ENCODE measurements at regions not wholly inside any gene's neighbourhood (a gene's known extent, or its start where the extent isn't known, plus 50 kb on each side); places are given as distances from the start of the nearest gene placed in this dataset.

DNA sequence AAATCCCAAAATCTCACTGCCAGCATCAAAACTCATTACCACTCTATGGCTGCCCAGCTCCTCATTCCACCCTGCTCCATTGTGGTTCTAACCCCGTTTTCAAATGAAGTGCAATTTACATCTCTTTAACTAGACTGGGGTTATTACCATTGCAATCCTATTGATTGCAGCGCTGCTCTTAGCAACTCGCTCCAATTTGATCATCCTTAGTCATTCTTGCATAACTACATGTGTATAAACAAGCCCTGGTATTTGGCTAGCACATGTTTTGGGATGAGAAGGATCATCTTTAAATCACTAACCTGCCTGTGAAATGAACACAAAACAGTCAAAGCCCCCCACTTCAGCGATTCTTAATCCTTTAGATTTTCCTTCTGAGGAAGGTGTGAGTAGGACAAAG lies 340.1 kb upstream of the PPARGC1A start:
- H3K4me1 Mint-ChIP-seq (ENCODE audit: low read depth), result no peaks in the 10 kb centered on the region
- no peaks in the 10 kb centered on the region for H3K9me3 Mint-ChIP-seq (ENCODE audit: insufficient read depth)
- ChIA-PET POLR2A (no interaction called here), CTCF (no interaction called here)
- H3K27me3 Mint-ChIP-seq (ENCODE audit: low read depth), result no peaks in the 10 kb centered on the region
- no peak overlapping the region for H3K4me3 Mint-ChIP-seq
- no peak overlapping the region for H3K27ac Mint-ChIP-seq
- DNase-seq (no peak), ATAC-seq (no peak)
- H3K36me3 Mint-ChIP-seq (ENCODE audit: low read depth), result no peaks in the 10 kb centered on the region

- Mint-ChIP-seq H3K36me3 (ENCODE audit: low read depth) (no peaks in the 10 kb centered on the region), H3K27me3 (ENCODE audit: low read depth) (no peaks in the 10 kb centered on the region), H3K27ac (no peak overlapping the region), H3K4me3 (no peak overlapping the region), H3K9me3 (ENCODE audit: insufficient read depth) (no peaks in the 10 kb centered on the region), H3K4me1 (ENCODE audit: low read depth) (no peaks in the 10 kb centered on the region)
- ChIA-PET POLR2A (no interaction called here), CTCF (no interaction called here)
- DNase-seq, result no peak
- no peak for ATAC-seq
These were observed 338.8 kb upstream of the PPARGC1A start for GRCh38 chr4:24228692-24229091.

DNA sequence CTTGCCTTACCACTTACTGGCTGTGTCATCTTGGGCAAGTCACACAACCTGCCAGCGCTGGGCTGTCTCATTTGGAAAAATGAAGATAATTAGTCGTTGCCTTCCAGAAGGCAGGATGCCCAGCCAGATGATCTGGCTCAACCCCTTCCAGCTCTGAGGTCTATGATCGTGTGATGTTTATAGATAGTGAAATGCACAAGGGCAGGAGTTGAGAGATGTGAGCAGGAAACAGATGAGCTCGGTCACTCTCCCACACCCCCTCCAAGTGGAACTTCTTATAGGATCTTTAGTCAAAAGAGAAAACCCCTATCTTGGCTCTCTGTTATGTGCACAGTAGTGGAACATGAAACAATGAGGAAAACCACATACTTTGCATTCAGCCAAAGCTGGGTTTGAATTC lies 336.8 kb upstream of the PPARGC1A start:
- Mint-ChIP-seq H3K27ac (no peak overlapping the region), H3K36me3 (ENCODE audit: low read depth) (no peaks in the 10 kb centered on the region), H3K4me3 (no peak overlapping the region), H3K9me3 (ENCODE audit: insufficient read depth) (no peaks in the 10 kb centered on the region), H3K27me3 (ENCODE audit: low read depth) (no peaks in the 10 kb centered on the region), H3K4me1 (ENCODE audit: low read depth) (no peaks in the 10 kb centered on the region)
- CTCF ChIA-PET, result interaction anchor here (0.6 kb wide), 1 partner anchor 1281 kb away, joined by 3 read pairs; no protein-coding TSS in a partner anchor
- POLR2A ChIA-PET, result interaction anchor here (0.7 kb wide), 1 partner anchor 52 kb away, joined by 3 read pairs; no protein-coding TSS in a partner anchor
- DNase-seq (no peak), ATAC-seq (no peak)

GRCh38 chr4:24226023-24226422 lies 336.2 kb upstream of the PPARGC1A start:
- no peak for DNase-seq
- Mint-ChIP-seq H3K27ac (no peak overlapping the region), H3K4me1 (ENCODE audit: low read depth) (no peaks in the 10 kb centered on the region), H3K4me3 (no peak overlapping the region), H3K9me3 (ENCODE audit: insufficient read depth) (no peaks in the 10 kb centered on the region), H3K36me3 (ENCODE audit: low read depth) (no peaks in the 10 kb centered on the region), H3K27me3 (ENCODE audit: low read depth) (no peaks in the 10 kb centered on the region)
- CTCF ChIA-PET, result no interaction called here
- POLR2A ChIA-PET, result interaction anchor here (0.7 kb wide), 1 partner anchor 51 kb away, joined by 3 read pairs; no protein-coding TSS in a partner anchor
- ATAC-seq, result no peak

DNA sequence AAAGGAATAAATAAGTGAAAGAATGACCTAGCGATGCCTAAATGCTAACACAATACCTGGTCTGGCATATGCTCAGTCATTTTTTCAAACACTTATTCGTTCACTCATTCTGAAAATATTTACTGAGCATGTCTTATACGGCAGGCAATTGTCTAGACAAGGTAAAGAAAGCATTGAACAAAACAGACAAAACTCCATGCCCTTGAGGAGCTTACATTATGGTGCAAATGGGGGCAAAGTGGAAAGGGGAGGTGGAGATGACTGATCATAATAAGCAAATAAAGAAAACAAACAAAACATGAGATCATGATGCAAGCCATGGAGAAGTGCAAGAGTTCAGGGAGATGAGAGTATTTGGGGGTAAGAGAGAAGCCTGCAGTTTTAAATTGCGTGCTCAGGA lies 334.6 kb upstream of the PPARGC1A start:
- POLR2A ChIA-PET, result no interaction called here
- Mint-ChIP-seq H3K36me3 (ENCODE audit: low read depth) (no peaks in the 10 kb centered on the region), H3K4me1 (ENCODE audit: low read depth) (no peaks in the 10 kb centered on the region), H3K9me3 (ENCODE audit: insufficient read depth) (no peaks in the 10 kb centered on the region), H3K27me3 (ENCODE audit: low read depth) (no peaks in the 10 kb centered on the region), H3K4me3 (no peak overlapping the region), H3K27ac (no peak overlapping the region)
- CTCF ChIA-PET, result no interaction called here
- ATAC-seq (no peak), DNase-seq (no peak)

- Mint-ChIP-seq H3K4me3 (no peak overlapping the region), H3K4me1 (ENCODE audit: low read depth) (no peaks in the 10 kb centered on the region), H3K36me3 (ENCODE audit: low read depth) (no peaks in the 10 kb centered on the region), H3K27me3 (ENCODE audit: low read depth) (no peaks in the 10 kb centered on the region), H3K27ac (no peak overlapping the region), H3K9me3 (ENCODE audit: insufficient read depth) (no peaks in the 10 kb centered on the region)
- DNase-seq, result no peak
- ChIA-PET POLR2A (no interaction called here), CTCF (no interaction called here)
- ATAC-seq, result no peak
These were observed 329.4 kb upstream of the PPARGC1A start for GRCh38 chr4:24219209-24219608.

DNA sequence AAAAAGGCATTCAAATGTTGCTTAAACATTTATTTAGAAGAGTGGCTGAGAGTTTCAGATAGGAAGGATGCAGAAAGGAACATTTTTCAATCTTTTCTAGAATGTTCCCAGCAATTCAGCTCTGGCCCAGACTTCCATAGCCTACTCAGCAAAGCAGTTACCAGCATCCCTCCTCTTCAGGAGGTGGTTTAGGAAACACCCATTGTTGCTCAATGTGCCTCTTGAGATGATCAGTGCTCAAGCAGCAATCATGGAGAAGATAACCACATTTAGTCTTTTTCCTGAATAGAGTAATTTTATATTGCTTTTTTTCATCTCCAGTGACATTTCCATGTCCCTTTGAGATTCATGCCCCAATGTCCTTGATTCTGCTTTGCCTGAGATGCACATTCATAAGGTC lies 328.7 kb upstream of the PPARGC1A start:
- CTCF ChIA-PET, result no interaction called here
- H3K27ac Mint-ChIP-seq, result no peak overlapping the region
- no peaks in the 10 kb centered on the region for H3K4me1 Mint-ChIP-seq (ENCODE audit: low read depth)
- H3K36me3 Mint-ChIP-seq (ENCODE audit: low read depth), result no peaks in the 10 kb centered on the region
- DNase-seq (no peak), ATAC-seq (no peak)
- no peak overlapping the region for H3K4me3 Mint-ChIP-seq
- POLR2A ChIA-PET, result no interaction called here
- no peaks in the 10 kb centered on the region for H3K27me3 Mint-ChIP-seq (ENCODE audit: low read depth)
- H3K9me3 Mint-ChIP-seq (ENCODE audit: insufficient read depth), result no peaks in the 10 kb centered on the region

DNA sequence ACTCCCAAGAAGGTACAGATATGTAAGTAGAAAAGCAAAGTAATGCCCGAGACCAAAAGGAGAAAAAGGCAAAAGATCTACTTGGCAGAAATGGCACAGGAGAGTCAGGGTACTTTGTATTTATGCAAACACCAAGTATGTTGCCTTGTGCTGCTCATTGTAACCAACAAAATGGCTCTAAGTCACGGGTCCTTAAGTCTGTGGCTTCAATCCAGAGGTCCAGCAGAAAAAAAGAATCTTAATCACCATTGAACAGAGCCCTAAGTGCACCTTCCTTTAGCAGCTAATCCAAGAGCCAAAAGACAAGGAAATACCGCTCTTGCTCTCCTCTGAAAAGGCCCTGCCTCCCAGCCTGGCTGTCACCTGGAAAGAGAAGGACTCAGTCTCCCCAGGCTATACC lies 324.9 kb upstream of the PPARGC1A start:
- no peak overlapping the region for H3K27ac Mint-ChIP-seq
- no peak for DNase-seq

DNA sequence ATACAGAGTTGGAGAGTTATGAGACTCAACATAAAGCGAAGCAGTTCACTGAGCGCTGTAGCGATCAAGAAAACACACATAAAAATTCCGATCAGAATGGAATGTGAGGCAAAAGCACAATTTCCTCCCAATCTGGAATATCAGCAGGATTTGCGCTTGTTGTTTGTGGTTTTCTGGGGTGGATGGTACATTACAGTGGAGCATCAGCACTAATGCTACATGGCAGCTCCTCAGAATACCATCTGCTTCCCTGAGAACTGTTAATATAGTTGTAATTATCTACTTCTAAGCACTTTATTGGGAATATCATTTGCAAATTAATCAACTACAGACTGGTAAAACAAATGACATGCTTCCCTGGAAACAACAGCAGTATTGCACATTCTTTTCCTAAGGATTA lies 324.1 kb upstream of the PPARGC1A start:
- ChIA-PET POLR2A (no interaction called here), CTCF (no interaction called here)
- DNase-seq (no peak), ATAC-seq (no peak)
- no peaks in the 10 kb centered on the region for H3K9me3 Mint-ChIP-seq (ENCODE audit: insufficient read depth)
- H3K27me3 Mint-ChIP-seq (ENCODE audit: low read depth), result no peaks in the 10 kb centered on the region
- no peak overlapping the region for H3K4me3 Mint-ChIP-seq
- no peaks in the 10 kb centered on the region for H3K4me1 Mint-ChIP-seq (ENCODE audit: low read depth)
- no peaks in the 10 kb centered on the region for H3K36me3 Mint-ChIP-seq (ENCODE audit: low read depth)
- no peak overlapping the region for H3K27ac Mint-ChIP-seq

More for the DNA sequence above, 324.9 kb upstream of the PPARGC1A start:
- CTCF ChIA-PET, result no interaction called here
- no peaks in the 10 kb centered on the region for H3K27me3 Mint-ChIP-seq (ENCODE audit: low read depth)
- ATAC-seq, result no peak
- no peaks in the 10 kb centered on the region for H3K4me1 Mint-ChIP-seq (ENCODE audit: low read depth)
- POLR2A ChIA-PET, result no interaction called here
- no peaks in the 10 kb centered on the region for H3K9me3 Mint-ChIP-seq (ENCODE audit: insufficient read depth)
- no peaks in the 10 kb centered on the region for H3K36me3 Mint-ChIP-seq (ENCODE audit: low read depth)
- no peak overlapping the region for H3K4me3 Mint-ChIP-seq

GRCh38 chr4:24212642-24213041 lies 322.8 kb upstream of the PPARGC1A start:
- POLR2A ChIA-PET, result no interaction called here
- no peaks in the 10 kb centered on the region for H3K27me3 Mint-ChIP-seq (ENCODE audit: low read depth)
- H3K9me3 Mint-ChIP-seq (ENCODE audit: insufficient read depth), result no peaks in the 10 kb centered on the region
- H3K4me1 Mint-ChIP-seq (ENCODE audit: low read depth), result no peaks in the 10 kb centered on the region
- no peak overlapping the region for H3K4me3 Mint-ChIP-seq
- no peak overlapping the region for H3K27ac Mint-ChIP-seq
- DNase-seq, result no peak
- CTCF ChIA-PET, result no interaction called here
- ATAC-seq, result no peak
- no peaks in the 10 kb centered on the region for H3K36me3 Mint-ChIP-seq (ENCODE audit: low read depth)

DNA sequence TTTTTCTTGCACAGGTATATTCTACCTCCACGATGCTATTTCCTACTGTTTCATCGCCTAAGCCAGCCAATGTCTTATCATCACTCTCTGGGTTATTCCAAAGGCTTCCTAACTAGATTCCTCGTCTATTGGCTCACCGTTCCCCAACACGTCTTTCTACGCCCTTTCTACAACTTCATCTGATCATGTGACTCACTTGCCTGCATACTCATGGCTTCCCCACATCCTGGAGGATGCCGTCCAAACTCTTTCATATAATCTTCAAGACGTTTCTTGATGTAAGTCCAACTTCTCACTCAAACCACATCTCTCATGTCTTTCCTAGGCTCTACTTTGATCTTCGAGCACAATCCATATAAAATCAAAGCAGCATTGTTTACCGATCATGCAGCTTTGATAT lies 322.0 kb upstream of the PPARGC1A start:
- no peak for ATAC-seq
- Mint-ChIP-seq H3K9me3 (ENCODE audit: insufficient read depth) (no peaks in the 10 kb centered on the region), H3K27ac (no peak overlapping the region), H3K4me1 (ENCODE audit: low read depth) (no peaks in the 10 kb centered on the region), H3K36me3 (ENCODE audit: low read depth) (no peaks in the 10 kb centered on the region), H3K27me3 (ENCODE audit: low read depth) (no peaks in the 10 kb centered on the region), H3K4me3 (no peak overlapping the region)
- no peak for DNase-seq
- ChIA-PET CTCF (no interaction called here), POLR2A (no interaction called here)

GRCh38 chr4:24210332-24210902 lies 320.6 kb upstream of the PPARGC1A start:
- Mint-ChIP-seq H3K9me3 (ENCODE audit: insufficient read depth) (no peaks in the 10 kb centered on the region), H3K27ac (no peak overlapping the region), H3K4me3 (no peak overlapping the region), H3K4me1 (ENCODE audit: low read depth) (no peaks in the 10 kb centered on the region), H3K27me3 (ENCODE audit: low read depth) (no peaks in the 10 kb centered on the region), H3K36me3 (ENCODE audit: low read depth) (no peaks in the 10 kb centered on the region)
- CTCF ChIA-PET, result no interaction called here
- POLR2A ChIA-PET, result no interaction called here
- DNase-seq, result no peak
- no peak for ATAC-seq

DNA sequence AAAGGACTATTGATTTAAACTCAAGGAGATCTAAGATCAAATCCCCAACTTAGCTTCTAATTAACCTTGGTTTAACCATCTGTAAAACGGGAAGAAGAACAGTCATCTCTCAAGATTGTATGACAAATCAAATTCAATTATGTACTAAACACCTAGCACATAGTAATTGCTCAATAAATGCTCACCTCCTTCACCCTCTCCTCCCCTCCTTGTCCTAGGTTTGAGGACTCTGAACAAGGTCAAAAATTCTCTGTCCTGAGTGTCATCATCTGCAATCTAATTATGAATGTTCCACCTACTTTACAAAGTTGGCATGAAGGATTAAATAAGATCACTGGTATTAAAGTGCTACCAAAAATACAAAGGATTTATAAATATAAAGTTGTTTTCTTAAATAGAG lies 320.1 kb upstream of the PPARGC1A start:
- DNase-seq, result no peak
- Mint-ChIP-seq H3K9me3 (ENCODE audit: insufficient read depth) (no peaks in the 10 kb centered on the region), H3K27ac (no peak overlapping the region), H3K4me1 (ENCODE audit: low read depth) (no peaks in the 10 kb centered on the region), H3K4me3 (no peak overlapping the region), H3K36me3 (ENCODE audit: low read depth) (no peaks in the 10 kb centered on the region), H3K27me3 (ENCODE audit: low read depth) (no peaks in the 10 kb centered on the region)
- ATAC-seq, result no peak
- POLR2A ChIA-PET, result no interaction called here
- CTCF ChIA-PET, result no interaction called here

All from activated CD8-positive, alpha-beta T cell treated with anti-CD3 and anti-CD28 coated beads, Interleukin-2, amount 10 ng/mL, durations not matched to agents 7 days and 5 days (primary cell).